H9 (cell line): ENCODE measurements at regions not wholly inside any gene's neighbourhood (a gene's known extent, or its start where the extent isn't known, plus 50 kb on each side); places are given as distances from the start of the nearest gene placed in this dataset.

Experiments
- DNase-seq: peaks from one replicate; pipeline ENCODE4 v3.0.0-alpha.2; 2017
- H2AFZ ChIP-seq: one replicate; pipeline ENCODE4 v1.6.1; 2013; ENCODE audit warnings: mild to moderate bottlenecking, low read length, control low read depth, moderate library complexity
- H2AK5ac ChIP-seq: 2 replicates; pipeline ENCODE4 v1.6.1; 2013; ENCODE audit warnings: low read length, control low read depth, mixed read lengths; ENCODE audit not compliant: insufficient read length
- H2BK120ac ChIP-seq: one replicate; pipeline ENCODE4 v1.6.1; 2013; ENCODE audit warnings: low read depth, mild to moderate bottlenecking, low read length, control low read depth, inconsistent platforms; ENCODE audit not compliant: poor library complexity, severe bottlenecking
- H2BK12ac ChIP-seq: 2 replicates; pipeline ENCODE4 v1.6.1; 2013; ENCODE audit warnings: low read length, control low read depth, mixed read lengths, low read depth; ENCODE audit not compliant: insufficient read length
- H2BK15ac ChIP-seq: 2 replicates; pipeline ENCODE4 v1.6.1; 2013; ENCODE audit warnings: low read depth, low read length, control low read depth
- H2BK20ac ChIP-seq: one replicate; pipeline ENCODE4 v1.6.1; 2013; ENCODE audit warnings: low read depth, mild to moderate bottlenecking, low read length, control low read depth, inconsistent platforms; ENCODE audit not compliant: poor library complexity, severe bottlenecking
- H2BK5ac ChIP-seq: 2 replicates; pipeline ENCODE4 v1.6.1; 2013; ENCODE audit warnings: low read length, control low read depth, mixed read lengths; ENCODE audit not compliant: insufficient read length
- H3K14ac ChIP-seq: 2 replicates; pipeline ENCODE4 v1.6.1; 2013; ENCODE audit warnings: low read length, control low read depth; ENCODE audit not compliant: insufficient read depth
- H3K18ac ChIP-seq: 2 replicates; pipeline ENCODE4 v1.6.1; 2013; ENCODE audit warnings: low read depth, mild to moderate bottlenecking, mixed read lengths, low read length, control low read depth; ENCODE audit not compliant: insufficient read length
- H3K23ac ChIP-seq: 2 replicates; pipeline ENCODE4 v1.6.1; 2013; ENCODE audit warnings: low read length, control low read depth, mixed read lengths, low read depth; ENCODE audit not compliant: insufficient read length
- H3K23me2 ChIP-seq: 2 replicates; pipeline ENCODE4 v1.6.1; 2013; ENCODE audit warnings: low read depth, mild to moderate bottlenecking, mixed read lengths, low read length, control low read depth; ENCODE audit not compliant: insufficient read length, poor library complexity, severe bottlenecking
- H3K27ac ChIP-seq: 2 replicates; pipeline ENCODE4 v1.5.1; 2013; ENCODE audit warnings: low read length, control low read depth, mixed read lengths, low read depth; ENCODE audit not compliant: insufficient read length
- H3K27me3 ChIP-seq: 2 replicates; pipeline ENCODE4 v1.6.1; 2013; ENCODE audit warnings: low read length, control low read depth, inconsistent platforms; ENCODE audit not compliant: insufficient read depth
- H3K4ac ChIP-seq: 2 replicates; pipeline ENCODE4 v1.6.1; 2013; ENCODE audit warnings: low read depth, mild to moderate bottlenecking, control low read depth, inconsistent platforms, low read length, moderate library complexity
- H3K4me1 ChIP-seq: 2 replicates; pipeline ENCODE4 v1.6.1; 2013; ENCODE audit warnings: low read length, control low read depth, inconsistent platforms; ENCODE audit not compliant: insufficient read depth
- H3K4me2 ChIP-seq: 2 replicates; pipeline ENCODE4 v1.6.1; 2013; ENCODE audit warnings: low read length, control low read depth, mixed read lengths; ENCODE audit not compliant: insufficient read length, insufficient read depth
- H3K56ac ChIP-seq: 2 replicates; pipeline ENCODE4 v1.6.1; 2013; ENCODE audit warnings: low read depth, mild to moderate bottlenecking, mixed read lengths, low read length, control low read depth; ENCODE audit not compliant: insufficient read length
- H3K79me1 ChIP-seq: 2 replicates; pipeline ENCODE4 v1.6.1; 2013; ENCODE audit warnings: low read depth, mild to moderate bottlenecking, moderate library complexity, low read length, control low read depth, inconsistent platforms; ENCODE audit not compliant: insufficient read depth, poor library complexity, severe bottlenecking
- H3K79me2 ChIP-seq: 2 replicates; pipeline ENCODE4 v1.6.1; 2013; ENCODE audit warnings: low read length, control low read depth, inconsistent platforms; ENCODE audit not compliant: insufficient read depth
- H3K9ac ChIP-seq: 2 replicates; pipeline ENCODE4 v1.6.1; 2013; ENCODE audit warnings: low read length, control low read depth, mixed read lengths; ENCODE audit not compliant: insufficient read length; ENCODE audit errors: extremely low read depth
- H3K9me3 ChIP-seq: one replicate; pipeline ENCODE4 v1.6.1; 2013; ENCODE audit warnings: low read depth, low read length, inconsistent platforms; ENCODE audit not compliant: control insufficient read depth
- H3T11ph ChIP-seq: one replicate; pipeline ENCODE4 v1.6.1; 2013; ENCODE audit warnings: mild to moderate bottlenecking, low read length, control low read depth, inconsistent platforms
- H4K20me1 ChIP-seq: one replicate; pipeline ENCODE4 v1.6.1; 2013; ENCODE audit not compliant: control insufficient read depth, insufficient read length, insufficient read depth
- H4K5ac ChIP-seq: 2 replicates; pipeline ENCODE4 v1.6.1; 2013; ENCODE audit warnings: low read depth, mild to moderate bottlenecking, mixed read lengths, low read length, control low read depth; ENCODE audit not compliant: insufficient read length
- H4K8ac ChIP-seq: replicated peaks from 2 replicates; pipeline ENCODE4 v1.6.1; 2013; ENCODE audit warnings: low read length, control low read depth, mixed read lengths, low read depth; ENCODE audit not compliant: insufficient read length
- H4K91ac ChIP-seq: 2 replicates; pipeline ENCODE4 v1.6.1; 2013; ENCODE audit warnings: low read depth, mild to moderate bottlenecking, moderate library complexity, mixed read lengths, low read length, control low read depth; ENCODE audit not compliant: insufficient read length
- H3K27ac Mint-ChIP-seq, 3 experiments: 2 replicates in 2 of 3; 3 replicates in 1 of 3; pipeline ENCODE4 v1.8.0; 2020 to 2021; ENCODE audit warnings: mixed read lengths in 3 of 3, mild to moderate bottlenecking in 1 of 3, moderate library complexity in 1 of 3
- H3K27me3 Mint-ChIP-seq: 2 replicates; pipeline ENCODE4 v1.8.0; 2021; ENCODE audit warnings: low read depth, mild to moderate bottlenecking, moderate library complexity, mixed read lengths
- H3K36me3 Mint-ChIP-seq, 3 experiments: 2 replicates in 2 of 3; 3 replicates in 1 of 3; pipeline ENCODE4 v1.8.0; 2020 to 2021; ENCODE audit warnings: low read depth in 3 of 3, mixed read lengths in 3 of 3; ENCODE audit not compliant: insufficient read depth in 1 of 3
- H3K4me1 Mint-ChIP-seq, 2 experiments: 2 replicates each; pipeline ENCODE4 v1.8.0; 2020; ENCODE audit warnings: mixed read lengths in 2 of 2
- H3K4me3 Mint-ChIP-seq, 2 experiments: 2 replicates in 1 of 2; 3 replicates in 1 of 2; pipeline ENCODE4 v1.8.0; 2020 to 2021; ENCODE audit warnings: mild to moderate bottlenecking in 2 of 2, mixed read lengths in 2 of 2, moderate library complexity in 1 of 2
- H3K9me3 Mint-ChIP-seq, 2 experiments: 2 replicates in 1 of 2; 3 replicates in 1 of 2; pipeline ENCODE4 v1.8.0; 2020; ENCODE audit warnings: mild to moderate bottlenecking in 2 of 2, mixed read lengths in 2 of 2, moderate library complexity in 1 of 2
- WGBS: extraction: QIAGEN DNeasy Blood & Tissue Kit; methylation state at CpG from one replicate; pipeline ENCODE4 v1.1.7; 2013; ENCODE audit warnings: missing lambda C conversion rate, low lambda C conversion rate, mixed read lengths; ENCODE audit not compliant: insufficient read length; ENCODE audit errors: extremely low coverage; 5-methylcytosine and 5-hydroxymethylcytosine counted together
- TF ChIP-seq, protein P1 (sequence below): fragments of 200-600 bp; sonication (generic); conservative IDR thresholded peaks from 3 replicates; pipeline ENCODE4 v1.8.0; 2021; ENCODE audit warnings: antibody characterized with exemption, mild to moderate bottlenecking

GRCh38 chr2:9772035-9772998, 71.0 kb upstream of the TAF1B start:
- Mint-ChIP-seq H3K27ac (no peak overlapping the region), H3K4me3 (no peak overlapping the region)
- no CpG with 5 or more reads among the region's 22 CpGs for WGBS

More at GRCh38 chr2:9772035-9772998, 71.0 kb upstream of the TAF1B start:
- Histone ChIP-seq H3K4me2 (no peak overlapping the region), H2BK5ac (no peak overlapping the region), H3K23ac (no peak overlapping the region), H2BK20ac (no peak overlapping the region), H3T11ph (no peak overlapping the region), H4K8ac (no peak overlapping the region), H2AFZ (no peak overlapping the region), H3K9ac (no peak overlapping the region), H2AK5ac (no peak overlapping the region), H3K14ac (no peak overlapping the region), H3K23me2 (no peaks in the 10 kb centered on the region), H2BK15ac (no peak overlapping the region), H3K18ac (no peak overlapping the region), H3K27me3 (no peaks in the 10 kb centered on the region), H2BK12ac (no peak overlapping the region), H2BK120ac (no peak overlapping the region), H4K5ac (no peak overlapping the region), H3K56ac (no peak overlapping the region), H4K20me1 (no peaks in the 10 kb centered on the region), H3K27ac (no peak overlapping the region), H3K4me1 (peaks cover 3% of the 10 kb centered on the region), H4K91ac (no peak overlapping the region), H3K79me1 (no peaks in the 10 kb centered on the region), H3K9me3 (no peaks in the 10 kb centered on the region), H3K79me2 (no peaks in the 10 kb centered on the region), H3K4ac (no peak overlapping the region)
- TF ChIP-seq, protein P1, sequence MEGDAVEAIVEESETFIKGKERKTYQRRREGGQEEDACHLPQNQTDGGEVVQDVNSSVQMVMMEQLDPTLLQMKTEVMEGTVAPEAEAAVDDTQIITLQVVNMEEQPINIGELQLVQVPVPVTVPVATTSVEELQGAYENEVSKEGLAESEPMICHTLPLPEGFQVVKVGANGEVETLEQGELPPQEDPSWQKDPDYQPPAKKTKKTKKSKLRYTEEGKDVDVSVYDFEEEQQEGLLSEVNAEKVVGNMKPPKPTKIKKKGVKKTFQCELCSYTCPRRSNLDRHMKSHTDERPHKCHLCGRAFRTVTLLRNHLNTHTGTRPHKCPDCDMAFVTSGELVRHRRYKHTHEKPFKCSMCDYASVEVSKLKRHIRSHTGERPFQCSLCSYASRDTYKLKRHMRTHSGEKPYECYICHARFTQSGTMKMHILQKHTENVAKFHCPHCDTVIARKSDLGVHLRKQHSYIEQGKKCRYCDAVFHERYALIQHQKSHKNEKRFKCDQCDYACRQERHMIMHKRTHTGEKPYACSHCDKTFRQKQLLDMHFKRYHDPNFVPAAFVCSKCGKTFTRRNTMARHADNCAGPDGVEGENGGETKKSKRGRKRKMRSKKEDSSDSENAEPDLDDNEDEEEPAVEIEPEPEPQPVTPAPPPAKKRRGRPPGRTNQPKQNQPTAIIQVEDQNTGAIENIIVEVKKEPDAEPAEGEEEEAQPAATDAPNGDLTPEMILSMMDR = no peak
- Mint-ChIP-seq H3K36me3 (no peaks in the 10 kb centered on the region), H3K27me3 (peaks cover 13% of the 10 kb centered on the region), H3K9me3 (no peaks in the 10 kb centered on the region; a peak in 1 of 5 replicates), H3K4me1 (peaks cover 32 to 48% of the 10 kb centered on the region in 2 experiments)
- no peak for DNase-seq
